ENCODE measurements at regions not wholly inside any gene's neighbourhood (a gene's known extent, or its start where the extent isn't known, plus 50 kb on each side); places are given as distances from the start of the nearest gene placed in this dataset.
A peak's percentile ranks its signal among the peaks of the same experiment; 100 is the strongest.

DNA sequence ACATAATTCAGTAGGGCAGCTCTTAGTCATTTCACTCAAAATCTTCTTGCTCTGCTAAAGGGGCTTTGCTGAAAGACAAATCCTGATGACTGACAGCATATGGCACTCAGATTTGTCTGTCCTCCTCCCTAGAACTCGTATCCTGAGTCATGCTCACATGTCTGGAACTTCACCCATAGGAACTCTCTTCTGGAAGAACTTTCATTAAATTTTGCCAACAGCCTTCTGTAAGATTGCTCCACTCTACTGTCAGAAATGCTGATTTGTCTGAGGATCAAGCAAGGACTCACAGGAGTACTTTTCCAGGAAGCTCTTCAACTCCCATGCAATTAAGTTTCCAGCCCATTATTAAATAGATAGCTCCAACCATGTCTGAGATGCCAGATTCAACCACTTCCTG, 59.8 kb upstream of the SNX2 start:
- H3K36me3 ChIP-seq (ENCODE audit: control insufficient read depth in 4 of 4, insufficient read depth in 4 of 4, low read length in 4 of 4): no peaks in the 10 kb centered on the region
- H3K9me3 ChIP-seq (ENCODE audit: control insufficient read depth in 4 of 4, insufficient read depth in 3 of 4, low read length in 3 of 4): no peaks in the 10 kb centered on the region
- no peak overlapping the region for H3K9ac ChIP-seq (ENCODE audit: insufficient read depth in 1 of 2, low read length in 2 of 2)
- H3K4me3 ChIP-seq: no peak overlapping the region
- H3K4me1 ChIP-seq (ENCODE audit: control insufficient read depth in 5 of 5, insufficient read depth in 5 of 5, low read length in 5 of 5): no peaks in the 10 kb centered on the region
- no peak for TF ChIP-seq CTCF (IDR thresholded peaks at IDR 0.05; ENCODE audit: control extremely low read depth, extremely low read depth)
- WGBS, 2 donors: 68 to 69% methylated on average over 1 of the region's 1 CpG
- H3K27me3 ChIP-seq (ENCODE audit: control insufficient read depth in 3 of 3, insufficient read depth in 3 of 3, low read length in 2 of 3): no peaks in the 10 kb centered on the region
- H3K27ac ChIP-seq (ENCODE audit: low read depth in 1 of 2, low read length in 1 of 2): no peak overlapping the region
- ATAC-seq (ENCODE audit: insufficient read depth, low FRiP score) (peak; percentile 27), DNase-seq (no peak)

DNA sequence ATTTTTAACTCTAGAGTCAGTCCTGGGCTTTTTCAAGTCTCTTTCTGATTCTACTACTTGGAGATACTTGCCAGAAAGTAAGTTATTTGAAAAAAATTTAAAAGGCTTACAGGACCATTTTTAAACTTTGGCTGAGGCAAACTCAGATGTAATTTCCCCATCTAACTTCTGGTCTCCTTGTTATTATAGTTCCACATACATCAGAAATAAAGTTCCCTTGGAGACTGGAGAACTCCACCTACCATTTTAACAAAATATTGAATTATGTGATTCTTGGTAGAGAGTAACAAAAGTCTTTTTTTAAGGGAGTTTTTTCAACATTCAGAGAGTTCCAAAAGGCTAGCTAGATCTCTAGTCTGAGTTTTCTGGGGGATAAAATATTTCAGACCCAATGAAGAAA, 56.3 kb upstream of the SNX2 start:
- Histone ChIP-seq H3K4me1 (ENCODE audit: control insufficient read depth in 5 of 5, insufficient read depth in 5 of 5, low read length in 5 of 5) (no peaks in the 10 kb centered on the region), H3K9ac (ENCODE audit: insufficient read depth in 1 of 2, low read length in 2 of 2) (no peak overlapping the region), H3K9me3 (ENCODE audit: control insufficient read depth in 4 of 4, insufficient read depth in 3 of 4, low read length in 3 of 4) (no peaks in the 10 kb centered on the region), H3K4me3 (no peak overlapping the region), H3K27me3 (ENCODE audit: control insufficient read depth in 3 of 3, insufficient read depth in 3 of 3, low read length in 2 of 3) (no peaks in the 10 kb centered on the region), H3K36me3 (ENCODE audit: control insufficient read depth in 4 of 4, insufficient read depth in 4 of 4, low read length in 4 of 4) (no peaks in the 10 kb centered on the region), H3K27ac (ENCODE audit: low read depth in 1 of 2, low read length in 1 of 2) (no peak overlapping the region)
- no peak for ATAC-seq (ENCODE audit: insufficient read depth, low FRiP score)
- no peak for DNase-seq
- TF ChIP-seq CTCF (IDR thresholded peaks at IDR 0.05; ENCODE audit: control extremely low read depth, extremely low read depth): no peak

DNA sequence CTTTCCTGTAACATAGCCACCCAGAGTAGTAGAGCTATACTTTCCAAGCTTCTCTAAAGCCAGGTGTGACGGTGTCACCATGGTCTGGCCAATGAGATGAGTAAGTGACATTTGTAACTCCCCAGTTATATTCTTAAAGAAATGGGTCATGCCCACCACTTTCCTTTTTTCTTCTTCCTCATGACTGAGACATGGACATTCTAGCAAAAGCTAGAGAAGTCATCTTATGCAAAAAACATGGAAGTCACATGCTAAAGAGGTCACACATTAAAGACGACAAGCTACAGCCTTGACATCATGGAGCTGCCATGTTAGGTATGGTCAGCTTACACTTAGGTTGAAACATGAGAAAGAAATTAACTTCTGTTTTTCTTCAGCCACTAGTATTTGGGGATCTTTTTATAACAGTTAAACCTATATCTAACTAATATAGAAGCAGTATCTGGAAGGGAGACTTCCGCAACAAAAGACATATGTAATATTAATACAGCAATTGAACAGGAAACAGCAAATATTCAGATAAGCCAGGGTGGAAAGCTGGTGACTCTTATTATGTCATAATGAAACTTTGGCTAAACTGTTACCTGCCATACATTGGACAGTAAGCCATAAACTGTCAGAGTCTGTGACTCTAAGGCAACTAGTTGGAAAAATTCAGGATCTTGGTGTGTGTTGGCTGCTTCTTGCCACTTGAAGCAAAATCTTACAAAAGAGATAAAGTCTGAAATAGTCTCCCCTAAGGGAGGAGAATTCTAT, 54.7 kb upstream of the SNX2 start:
- no peaks in the 10 kb centered on the region for H3K9me3 ChIP-seq (ENCODE audit: control insufficient read depth in 4 of 4, insufficient read depth in 3 of 4, low read length in 3 of 4)
- H3K4me3 ChIP-seq: no peak overlapping the region
- H3K27ac ChIP-seq (ENCODE audit: low read depth in 1 of 2, low read length in 1 of 2): no peak overlapping the region
- H3K4me1 ChIP-seq (ENCODE audit: control insufficient read depth in 5 of 5, insufficient read depth in 5 of 5, low read length in 5 of 5): no peaks in the 10 kb centered on the region
- H3K36me3 ChIP-seq (ENCODE audit: control insufficient read depth in 4 of 4, insufficient read depth in 4 of 4, low read length in 4 of 4): no peaks in the 10 kb centered on the region
- no peak for TF ChIP-seq CTCF (IDR thresholded peaks at IDR 0.05; ENCODE audit: control extremely low read depth, extremely low read depth)
- WGBS, 2 donors: 93% methylated on average over 3 of the region's 3 CpGs
- DNase-seq (no peak), ATAC-seq (ENCODE audit: insufficient read depth, low FRiP score) (no peak)
- H3K27me3 ChIP-seq (ENCODE audit: control insufficient read depth in 3 of 3, insufficient read depth in 3 of 3, low read length in 2 of 3): no peaks in the 10 kb centered on the region
- no peak overlapping the region for H3K9ac ChIP-seq (ENCODE audit: insufficient read depth in 1 of 2, low read length in 2 of 2)

GRCh38 chr5:122721127-122721526, 53.8 kb upstream of the SNX2 start:
- no peak for ATAC-seq (ENCODE audit: insufficient read depth, low FRiP score)
- WGBS, 2 donors: 81 to 93% methylated on average over 3 of the region's 3 CpGs

More at GRCh38 chr5:122721127-122721526, 53.8 kb upstream of the SNX2 start:
- Histone ChIP-seq H3K27me3 (ENCODE audit: control insufficient read depth in 3 of 3, insufficient read depth in 3 of 3, low read length in 2 of 3) (no peaks in the 10 kb centered on the region), H3K27ac (ENCODE audit: low read depth in 1 of 2, low read length in 1 of 2) (no peak overlapping the region), H3K4me3 (no peak overlapping the region), H3K9ac (ENCODE audit: insufficient read depth in 1 of 2, low read length in 2 of 2) (no peak overlapping the region), H3K4me1 (ENCODE audit: control insufficient read depth in 5 of 5, insufficient read depth in 5 of 5, low read length in 5 of 5) (no peaks in the 10 kb centered on the region), H3K36me3 (ENCODE audit: control insufficient read depth in 4 of 4, insufficient read depth in 4 of 4, low read length in 4 of 4) (no peaks in the 10 kb centered on the region), H3K9me3 (ENCODE audit: control insufficient read depth in 4 of 4, insufficient read depth in 3 of 4, low read length in 3 of 4) (no peaks in the 10 kb centered on the region)
- TF ChIP-seq CTCF (IDR thresholded peaks at IDR 0.05; ENCODE audit: control extremely low read depth, extremely low read depth): no peak
- DNase-seq: no peak

Data from lung (tissue), 11 donors.